ENCODE measurements at regions not wholly inside any gene's neighbourhood (a gene's known extent, or its start where the extent isn't known, plus 50 kb on each side); places are given as distances from the start of the nearest gene placed in this dataset.
"Not testable (repeated sequence)": the region's sequence is repeated elsewhere in the genome, so short reads cannot be mapped to it uniquely, and the experiment has no call there.

DNA sequence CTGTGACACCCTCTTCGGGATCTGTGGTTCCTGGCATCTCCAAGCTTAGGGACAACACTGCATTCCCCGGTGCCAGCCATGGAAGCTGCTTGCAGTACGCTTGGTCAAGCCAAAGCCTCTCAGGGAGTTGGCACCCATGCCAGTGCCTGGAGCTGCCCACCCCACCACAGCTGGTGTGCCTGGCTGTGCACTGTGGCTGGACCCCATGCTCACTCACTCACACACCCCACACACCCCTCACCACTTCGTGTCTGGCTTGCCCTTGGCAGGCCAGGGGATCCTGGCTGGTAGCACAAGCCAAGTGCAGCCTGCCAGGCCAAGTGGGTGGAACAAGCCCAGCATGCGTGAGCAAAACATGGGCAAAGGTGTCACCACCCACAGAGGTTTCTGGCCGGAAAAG is 324.5 kb upstream of the PTGER4 start:
- TF ChIP-seq, protein P1, sequence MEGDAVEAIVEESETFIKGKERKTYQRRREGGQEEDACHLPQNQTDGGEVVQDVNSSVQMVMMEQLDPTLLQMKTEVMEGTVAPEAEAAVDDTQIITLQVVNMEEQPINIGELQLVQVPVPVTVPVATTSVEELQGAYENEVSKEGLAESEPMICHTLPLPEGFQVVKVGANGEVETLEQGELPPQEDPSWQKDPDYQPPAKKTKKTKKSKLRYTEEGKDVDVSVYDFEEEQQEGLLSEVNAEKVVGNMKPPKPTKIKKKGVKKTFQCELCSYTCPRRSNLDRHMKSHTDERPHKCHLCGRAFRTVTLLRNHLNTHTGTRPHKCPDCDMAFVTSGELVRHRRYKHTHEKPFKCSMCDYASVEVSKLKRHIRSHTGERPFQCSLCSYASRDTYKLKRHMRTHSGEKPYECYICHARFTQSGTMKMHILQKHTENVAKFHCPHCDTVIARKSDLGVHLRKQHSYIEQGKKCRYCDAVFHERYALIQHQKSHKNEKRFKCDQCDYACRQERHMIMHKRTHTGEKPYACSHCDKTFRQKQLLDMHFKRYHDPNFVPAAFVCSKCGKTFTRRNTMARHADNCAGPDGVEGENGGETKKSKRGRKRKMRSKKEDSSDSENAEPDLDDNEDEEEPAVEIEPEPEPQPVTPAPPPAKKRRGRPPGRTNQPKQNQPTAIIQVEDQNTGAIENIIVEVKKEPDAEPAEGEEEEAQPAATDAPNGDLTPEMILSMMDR (IDR thresholded peaks at IDR 0.05; ENCODE audit: insufficient read depth, low read depth, low read length, missing control alignments): no peak
- H3K4me3 ChIP-seq (ENCODE audit: low read length): no peak overlapping the region
- DNase-seq (ENCODE audit: low read depth): no peak

DNA sequence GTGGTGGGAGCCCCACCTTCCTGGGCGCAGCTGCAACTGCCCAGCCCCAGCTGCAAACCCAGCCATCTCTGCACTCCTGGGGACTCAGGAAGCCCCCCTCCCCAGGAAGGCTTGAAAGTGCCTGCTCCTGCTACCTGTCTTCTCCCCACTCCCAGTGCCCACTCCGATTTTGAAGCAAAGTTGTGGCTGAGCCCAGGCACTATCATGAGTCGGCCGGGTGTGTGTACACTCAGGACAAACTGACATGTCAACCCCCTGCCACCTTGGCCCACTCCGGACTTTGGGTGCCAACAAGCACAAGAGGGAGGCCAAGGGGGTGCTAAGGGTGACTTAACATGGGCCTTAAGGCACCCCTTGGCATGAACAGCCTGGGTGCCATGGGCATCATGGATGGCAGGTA is 325.5 kb upstream of the PTGER4 start:
- H3K4me3 ChIP-seq (ENCODE audit: low read length): no peak overlapping the region
- TF ChIP-seq, protein P1 (IDR thresholded peaks at IDR 0.05; ENCODE audit: insufficient read depth, low read depth, low read length, missing control alignments): no peak
- DNase-seq (ENCODE audit: low read depth): no peak

DNA sequence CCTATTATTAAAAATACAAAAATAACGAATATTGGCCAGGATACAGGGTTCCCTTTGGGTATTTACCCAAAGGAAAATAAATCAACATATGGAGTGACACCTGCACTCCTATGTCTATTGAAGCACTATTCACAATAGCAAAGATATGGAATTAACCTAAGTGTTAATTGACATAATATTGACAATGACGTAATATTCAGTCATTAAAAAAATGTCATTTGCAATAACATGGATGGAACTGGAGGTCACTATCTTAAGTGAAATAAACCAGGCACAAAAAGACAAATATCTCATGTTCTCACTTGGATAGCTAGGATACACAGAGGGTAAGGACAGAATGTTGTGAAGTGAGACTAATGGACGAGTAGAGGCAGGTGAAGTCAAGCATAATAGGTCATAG is 326.3 kb upstream of the PTGER4 start:
- no peak for DNase-seq (ENCODE audit: low read depth)
- TF ChIP-seq, protein P1 (IDR thresholded peaks at IDR 0.05; ENCODE audit: insufficient read depth, low read depth, low read length, missing control alignments): no peak
- H3K4me3 ChIP-seq (ENCODE audit: low read length): no peak overlapping the region

DNA sequence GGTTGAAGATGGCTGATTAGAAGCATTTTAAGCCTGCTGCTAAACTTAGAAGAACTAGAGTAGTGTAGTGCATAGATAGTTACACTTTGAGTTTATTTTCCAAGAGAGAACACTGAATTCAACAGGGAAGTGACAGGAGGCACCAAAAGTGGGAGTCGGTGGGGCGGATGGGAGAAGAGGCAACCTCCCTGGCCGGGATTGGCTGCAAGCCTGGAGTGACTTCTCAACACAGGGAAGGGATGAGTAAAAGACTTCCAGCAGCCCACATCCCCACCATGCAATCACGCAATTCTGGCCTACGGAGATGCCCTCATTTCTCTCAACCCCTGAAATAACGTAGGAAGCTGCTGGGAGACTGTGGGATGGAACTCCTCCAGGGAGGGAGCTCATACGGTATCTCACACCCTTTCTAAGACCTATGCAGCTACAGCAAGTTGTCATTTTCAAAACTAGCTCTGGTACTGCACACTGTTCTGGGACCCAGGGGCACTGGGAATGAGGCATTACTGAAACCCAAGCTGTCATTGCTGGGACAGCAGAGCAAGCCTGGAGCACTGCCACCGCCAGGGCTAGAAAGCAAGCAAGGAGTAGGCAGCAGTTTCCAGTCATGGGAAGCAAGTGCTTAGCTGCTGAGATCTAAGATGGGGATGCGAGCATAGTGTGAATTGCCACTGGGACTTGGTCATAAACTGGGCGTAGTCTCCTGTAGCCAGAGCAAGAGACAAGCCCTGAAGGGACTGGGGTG is 331.6 kb upstream of the PTGER4 start:
- H3K4me3 ChIP-seq (ENCODE audit: low read length): no peak overlapping the region
- DNase-seq (ENCODE audit: low read depth): no peak
- TF ChIP-seq, protein P1 (IDR thresholded peaks at IDR 0.05; ENCODE audit: insufficient read depth, low read depth, low read length, missing control alignments): no peak

DNA sequence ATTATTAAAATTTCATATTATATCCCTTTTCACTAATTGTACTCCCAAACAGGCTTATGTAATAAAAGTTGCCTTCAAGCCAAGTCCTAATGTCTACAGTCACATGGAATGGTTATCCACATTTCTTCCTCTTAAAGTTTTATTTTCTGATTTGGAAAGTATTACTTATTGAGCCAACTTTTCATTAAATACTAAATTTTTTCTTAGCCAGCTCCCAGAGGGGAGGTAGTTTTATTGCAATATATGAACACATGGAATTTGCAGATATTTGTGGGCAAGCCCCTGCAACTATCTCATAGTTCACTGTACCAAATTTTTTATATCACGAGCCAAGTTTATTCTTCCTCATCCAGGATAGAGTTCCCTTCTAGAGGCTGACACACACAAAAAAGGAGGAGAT is 332.8 kb upstream of the PTGER4 start:
- TF ChIP-seq, protein P1 (IDR thresholded peaks at IDR 0.05; ENCODE audit: insufficient read depth, low read depth, low read length, missing control alignments): no peak
- DNase-seq (ENCODE audit: low read depth): no peak
- no peak overlapping the region for H3K4me3 ChIP-seq (ENCODE audit: low read length)

DNA sequence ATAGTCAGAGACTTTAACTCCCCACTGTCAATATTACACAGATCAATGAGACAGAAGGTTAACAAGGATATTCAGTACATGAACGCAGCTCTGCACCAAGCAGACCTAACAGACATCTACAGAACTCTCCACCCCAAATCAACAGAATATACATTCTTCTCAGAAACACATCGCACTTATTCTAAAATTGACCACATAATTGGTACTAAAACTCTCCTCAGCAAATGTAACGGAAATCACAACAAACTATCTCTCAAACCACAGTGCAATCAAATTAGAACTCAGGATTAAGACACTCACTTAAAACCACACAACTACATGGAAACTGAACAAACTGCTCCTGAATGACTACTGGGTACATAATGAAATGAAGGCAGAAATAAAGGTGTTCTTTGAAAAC is 341.3 kb upstream of the PTGER4 start:
- DNase-seq (ENCODE audit: low read depth); H3K4me3 ChIP-seq (ENCODE audit: low read length): not testable (repeated sequence)

DNA sequence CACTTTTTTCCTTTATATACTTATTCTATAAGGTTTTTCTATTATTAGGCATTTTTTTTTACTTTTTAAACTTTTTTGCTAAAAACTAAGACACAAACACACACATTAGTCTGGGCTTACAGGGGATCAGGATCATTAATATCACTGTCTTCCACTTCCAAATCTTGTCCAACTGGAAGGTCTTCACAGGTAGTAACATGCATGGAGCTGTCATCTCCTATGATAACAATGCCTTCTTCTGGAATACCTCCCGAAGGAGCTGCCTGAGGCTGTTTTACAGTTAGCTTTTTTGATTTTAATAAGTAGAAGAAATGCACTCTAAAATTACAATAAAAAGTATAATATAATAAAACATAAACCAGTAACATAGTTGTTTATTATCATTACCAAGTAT is 345.5 kb upstream of the PTGER4 start:
- H3K4me3 ChIP-seq (ENCODE audit: low read length): no peak overlapping the region
- DNase-seq (ENCODE audit: low read depth): peak; percentile 80
- TF ChIP-seq, protein P1 (IDR thresholded peaks at IDR 0.05; ENCODE audit: insufficient read depth, low read depth, low read length, missing control alignments): no peak
